HL-60 (cell line): ENCODE measurements at regions not wholly inside any gene's neighbourhood (a gene's known extent, or its start where the extent isn't known, plus 50 kb on each side); places are given as distances from the start of the nearest gene placed in this dataset.

Experiments
- POLR2AphosphoS5 ChIP-seq: IDR thresholded peaks from 2 replicates; pipeline ENCODE4 v1.6.1; 2012; ENCODE audit warnings: low read depth
- TF ChIP-seq, protein P1 (sequence below): IDR thresholded peaks from one replicate; pipeline ENCODE4 v1.5.1; 2011; ENCODE audit warnings: low read length, control low read depth, inconsistent platforms; ENCODE audit not compliant: insufficient read depth

DNA sequence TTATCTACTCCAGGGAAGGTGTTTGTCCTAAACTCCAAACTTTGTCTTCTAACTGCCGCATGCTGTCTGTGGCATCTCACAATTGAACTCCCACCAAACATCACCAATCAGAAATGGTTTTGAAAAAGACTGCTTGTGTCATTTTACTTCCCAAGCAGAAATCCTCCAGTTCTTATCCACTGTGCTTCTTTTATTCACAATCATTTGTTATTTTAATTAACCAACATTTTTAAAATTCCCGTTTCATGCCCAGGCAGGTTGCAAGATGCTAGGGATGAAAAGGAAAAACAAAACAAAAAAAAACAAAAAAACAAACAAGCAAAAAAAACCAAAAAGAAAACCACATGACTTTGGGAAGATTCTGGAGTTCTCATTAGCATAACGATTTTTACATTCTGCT lies 63.5 kb upstream of the RAB27B start:
- TF ChIP-seq, protein P1, sequence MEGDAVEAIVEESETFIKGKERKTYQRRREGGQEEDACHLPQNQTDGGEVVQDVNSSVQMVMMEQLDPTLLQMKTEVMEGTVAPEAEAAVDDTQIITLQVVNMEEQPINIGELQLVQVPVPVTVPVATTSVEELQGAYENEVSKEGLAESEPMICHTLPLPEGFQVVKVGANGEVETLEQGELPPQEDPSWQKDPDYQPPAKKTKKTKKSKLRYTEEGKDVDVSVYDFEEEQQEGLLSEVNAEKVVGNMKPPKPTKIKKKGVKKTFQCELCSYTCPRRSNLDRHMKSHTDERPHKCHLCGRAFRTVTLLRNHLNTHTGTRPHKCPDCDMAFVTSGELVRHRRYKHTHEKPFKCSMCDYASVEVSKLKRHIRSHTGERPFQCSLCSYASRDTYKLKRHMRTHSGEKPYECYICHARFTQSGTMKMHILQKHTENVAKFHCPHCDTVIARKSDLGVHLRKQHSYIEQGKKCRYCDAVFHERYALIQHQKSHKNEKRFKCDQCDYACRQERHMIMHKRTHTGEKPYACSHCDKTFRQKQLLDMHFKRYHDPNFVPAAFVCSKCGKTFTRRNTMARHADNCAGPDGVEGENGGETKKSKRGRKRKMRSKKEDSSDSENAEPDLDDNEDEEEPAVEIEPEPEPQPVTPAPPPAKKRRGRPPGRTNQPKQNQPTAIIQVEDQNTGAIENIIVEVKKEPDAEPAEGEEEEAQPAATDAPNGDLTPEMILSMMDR = no peak
- no peak for TF ChIP-seq POLR2AphosphoS5
